IMR-90 (cell line): ENCODE measurements at regions not wholly inside any gene's neighbourhood (a gene's known extent, or its start where the extent isn't known, plus 50 kb on each side); places are given as distances from the start of the nearest gene placed in this dataset.

Source experiments
- BHLHE40 ChIP-seq: fragments of 150-350 bp; IDR thresholded peaks from 2 replicates; pipeline ENCODE4 v1.6.1; 2016; ENCODE audit warnings: mild to moderate bottlenecking, low read depth, low read length
- CEBPB ChIP-seq: IDR thresholded peaks from 2 replicates; pipeline ENCODE4 v1.6.1; 2012; ENCODE audit warnings: low read depth, low read length, improper control_type of control experiment
- CHD1 ChIP-seq: IDR thresholded peaks from 2 replicates; pipeline ENCODE4 v1.6.1; 2012; ENCODE audit warnings: low read depth, low read length, improper control_type of control experiment
- CTCF ChIP-seq: conservative IDR thresholded peaks from 2 replicates; pipeline ENCODE4 v1.5.1; 2012; ENCODE audit warnings: mild to moderate bottlenecking, low read depth, low read length, improper control_type of control experiment
- FOS ChIP-seq: fragments of 150-350 bp; IDR thresholded peaks from 2 replicates; pipeline ENCODE4 v1.6.1; 2016; ENCODE audit warnings: low read depth, low read length
- MAFK ChIP-seq: IDR thresholded peaks from 2 replicates; pipeline ENCODE4 v1.6.1; 2012; ENCODE audit warnings: low read depth, low read length, improper control_type of control experiment
- MXI1 ChIP-seq: IDR thresholded peaks from 2 replicates; pipeline ENCODE4 v1.6.1; 2012; ENCODE audit warnings: low read depth, mild to moderate bottlenecking, low read length, moderate library complexity, borderline replicate concordance
- NFE2L2 ChIP-seq: fragments of 150-350 bp; IDR thresholded peaks from 2 replicates; pipeline ENCODE4 v1.6.1; 2016; ENCODE audit warnings: low read depth, mild to moderate bottlenecking, low read length
- POLR2A ChIP-seq: IDR thresholded peaks from 2 replicates; pipeline ENCODE4 v1.6.1; 2012; ENCODE audit warnings: mild to moderate bottlenecking, low read depth, low read length
- RAD21 ChIP-seq: IDR thresholded peaks from 2 replicates; pipeline ENCODE4 v1.6.1; 2012; ENCODE audit warnings: low read length, improper control_type of control experiment
- RCOR1 ChIP-seq: IDR thresholded peaks from 2 replicates; pipeline ENCODE4 v1.6.1; 2012; ENCODE audit warnings: mild to moderate bottlenecking, low read length, improper control_type of control experiment; ENCODE audit not compliant: insufficient replicate concordance
- SMC3 ChIP-seq: fragments of 150-350 bp; IDR thresholded peaks from 2 replicates; pipeline ENCODE4 v1.6.1; 2016; ENCODE audit warnings: low read depth, mild to moderate bottlenecking, antibody characterized with exemption, low read length, moderate library complexity
- USF2 ChIP-seq: fragments of 150-350 bp; IDR thresholded peaks from 2 replicates; pipeline ENCODE4 v1.6.1; 2017; ENCODE audit warnings: mild to moderate bottlenecking, antibody characterized with exemption, low read length, low read depth

- TF ChIP-seq CEBPB = no peak
- no peak for TF ChIP-seq CTCF
- TF ChIP-seq POLR2A = no peak
- no peak for TF ChIP-seq USF2
- TF ChIP-seq FOS = no peak
- no peak for TF ChIP-seq RAD21
- no peak for TF ChIP-seq RCOR1
- TF ChIP-seq SMC3 = no peak
- TF ChIP-seq MXI1 = no peak
- no peak for TF ChIP-seq BHLHE40
- TF ChIP-seq NFE2L2 = no peak
- no peak for TF ChIP-seq CHD1
- no peak for TF ChIP-seq MAFK
Observed at GRCh38 chr10:132130286-132131265, 56.2 kb upstream of the DPYSL4 start.
